Ramos (cell line): ENCODE measurements at regions not wholly inside any gene's neighbourhood (a gene's known extent, or its start where the extent isn't known, plus 50 kb on each side); places are given as distances from the start of the nearest gene placed in this dataset.
"Not testable (repeated sequence)": the region's sequence is repeated elsewhere in the genome, so short reads cannot be mapped to it uniquely, and the experiment has no call there.

Experiments
- in situ Hi-C: fragments of 300-500 bp; cut with MboI; formaldehyde crosslinking; loops from one replicate; pipeline ENCODE4 v1.14.3; 2022; ENCODE audit warnings: low sequenced_read_pairs; ENCODE audit not compliant: unreplicated experiment

GRCh38 chr2:17160594-17160993 is 357.6 kb downstream of the RAD51AP2 start:
- in situ Hi-C loops, result no loop called here

DNA sequence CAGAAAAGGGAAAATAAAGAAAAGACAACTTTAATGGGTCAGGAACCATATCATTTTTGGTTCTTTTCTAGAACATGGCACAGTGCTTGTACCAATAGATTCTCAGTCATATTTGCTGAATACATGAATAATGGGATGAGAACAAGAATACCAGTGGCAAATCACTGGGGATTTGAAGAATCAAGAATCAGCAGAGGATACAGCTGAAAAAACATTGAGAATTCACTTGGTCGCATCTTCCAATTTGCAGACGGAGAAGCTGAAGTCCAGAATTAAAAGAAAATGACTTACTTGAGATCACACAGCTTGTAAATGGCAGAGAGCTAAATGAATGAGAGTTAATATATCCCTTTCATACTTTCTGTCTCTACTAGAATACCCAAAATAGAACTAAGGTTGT is 362.2 kb downstream of the RAD51AP2 start:
- in situ Hi-C loops, result no loop called here

- in situ Hi-C loops, result no loop called here
Measured at GRCh38 chr2:17149945-17150344, 368.3 kb downstream of the RAD51AP2 start.

GRCh38 chr2:17148407-17149145 is 369.7 kb downstream of the RAD51AP2 start:
- in situ Hi-C loops, result no loop called here

- in situ Hi-C loops, result no loop called here
Measured at GRCh38 chr2:17146358-17146757, 371.9 kb downstream of the RAD51AP2 start.

DNA sequence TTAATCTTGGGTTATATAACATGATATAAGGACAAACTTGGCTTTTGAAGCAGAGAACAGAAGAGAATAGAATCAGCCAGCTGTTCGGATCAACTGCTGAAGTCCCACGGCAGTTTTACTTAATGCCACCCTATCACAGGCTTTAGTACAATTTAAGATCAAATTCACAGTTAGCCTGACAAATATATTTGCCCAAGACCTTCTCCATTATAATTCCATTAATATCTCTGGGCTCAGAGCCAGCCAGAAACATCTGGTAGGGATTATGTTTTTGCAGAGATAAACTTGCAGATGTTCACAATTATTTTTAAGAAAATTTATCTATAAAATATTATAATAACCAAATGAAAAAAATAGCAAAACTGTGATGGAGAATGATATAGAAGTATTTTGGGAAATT is 381.4 kb downstream of the RAD51AP2 start:
- in situ Hi-C loops, result no loop called here

DNA sequence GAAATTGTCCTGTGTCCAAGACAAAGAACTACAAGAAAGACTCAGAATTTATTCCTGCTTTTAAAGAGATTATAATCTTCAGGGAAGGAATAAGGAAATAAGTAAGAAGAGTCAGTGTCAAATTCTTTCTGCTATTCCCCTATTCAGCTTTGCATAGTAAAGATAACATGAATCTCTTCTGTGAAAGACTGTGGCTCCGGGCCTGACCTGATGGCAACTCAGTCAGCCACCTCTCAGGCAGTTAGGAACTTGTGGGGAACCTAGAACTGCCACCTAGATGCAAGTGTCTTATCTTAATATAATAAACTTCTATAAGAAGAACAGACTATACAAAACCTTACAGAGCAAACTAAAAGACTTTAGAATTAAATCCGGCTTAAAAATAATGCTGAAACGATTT is 382.0 kb downstream of the RAD51AP2 start:
- in situ Hi-C loops, result no loop called here

DNA sequence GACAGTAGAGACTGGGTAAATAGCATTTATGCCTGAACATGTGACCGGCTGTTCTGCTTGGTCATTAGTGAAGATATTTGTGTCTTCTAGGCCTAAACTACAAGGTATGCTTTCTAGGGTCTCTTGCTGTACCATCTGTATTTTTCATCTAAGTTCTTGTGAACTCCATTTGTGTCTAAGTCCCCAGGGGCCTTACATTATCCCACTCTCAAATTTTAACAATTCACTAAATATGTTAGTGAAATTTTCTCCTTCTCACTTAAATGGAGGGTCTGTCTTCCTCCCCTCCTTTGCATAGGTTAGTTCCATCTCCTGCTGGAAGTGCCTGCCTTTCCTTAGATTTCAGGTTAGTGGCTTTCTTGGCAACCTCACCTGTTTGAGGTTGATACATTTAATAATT is 382.6 kb downstream of the RAD51AP2 start:
- in situ Hi-C loops, result no loop called here

DNA sequence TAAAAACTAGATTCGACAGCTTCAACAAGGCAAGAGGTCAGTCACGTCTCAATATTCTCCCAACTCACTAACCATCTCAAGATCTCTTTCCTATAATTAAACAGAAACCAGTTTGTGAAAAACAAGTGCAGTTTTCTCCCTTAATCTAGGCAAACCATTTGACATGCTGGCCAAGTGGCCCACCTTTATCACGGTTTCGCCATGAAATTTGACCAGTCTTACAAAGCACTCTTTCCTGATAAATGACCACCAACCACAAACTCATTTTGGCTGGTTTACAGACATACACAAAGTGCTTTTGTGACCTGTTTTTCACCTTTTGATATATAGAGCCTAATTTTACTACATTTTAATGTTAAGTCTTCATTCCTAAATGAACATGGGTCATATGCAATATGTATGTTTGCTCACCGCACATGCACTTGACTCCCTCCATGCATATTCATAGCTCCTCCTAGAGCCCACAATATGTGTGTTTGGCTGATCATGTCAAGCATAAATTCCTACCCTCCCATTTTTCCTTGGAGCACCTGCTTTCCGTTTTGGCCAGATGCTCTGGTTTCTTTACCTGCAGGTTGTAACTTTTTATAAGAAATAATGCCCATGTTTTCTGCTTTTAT is 385.1 kb downstream of the RAD51AP2 start:
- in situ Hi-C loops, result no loop called here

DNA sequence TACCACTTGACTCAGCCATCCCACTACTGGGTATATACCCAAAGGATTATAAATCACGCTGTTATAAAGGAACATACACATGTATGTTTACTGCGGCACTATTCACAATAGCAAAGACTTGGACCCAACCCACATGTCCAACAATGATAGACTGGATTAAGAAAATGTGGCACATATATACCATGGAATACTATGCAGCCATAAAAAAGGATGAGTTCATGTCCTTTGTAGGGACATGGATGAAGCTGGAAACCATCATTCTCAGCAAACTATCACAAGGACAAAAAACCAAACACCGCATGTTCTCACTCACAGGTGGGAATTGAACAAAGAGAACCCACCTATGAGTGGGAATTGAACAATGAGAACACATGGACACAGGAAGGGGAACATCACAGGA is 387.6 kb downstream of the RAD51AP2 start:
- in situ Hi-C loops, result not testable (repeated sequence)

DNA sequence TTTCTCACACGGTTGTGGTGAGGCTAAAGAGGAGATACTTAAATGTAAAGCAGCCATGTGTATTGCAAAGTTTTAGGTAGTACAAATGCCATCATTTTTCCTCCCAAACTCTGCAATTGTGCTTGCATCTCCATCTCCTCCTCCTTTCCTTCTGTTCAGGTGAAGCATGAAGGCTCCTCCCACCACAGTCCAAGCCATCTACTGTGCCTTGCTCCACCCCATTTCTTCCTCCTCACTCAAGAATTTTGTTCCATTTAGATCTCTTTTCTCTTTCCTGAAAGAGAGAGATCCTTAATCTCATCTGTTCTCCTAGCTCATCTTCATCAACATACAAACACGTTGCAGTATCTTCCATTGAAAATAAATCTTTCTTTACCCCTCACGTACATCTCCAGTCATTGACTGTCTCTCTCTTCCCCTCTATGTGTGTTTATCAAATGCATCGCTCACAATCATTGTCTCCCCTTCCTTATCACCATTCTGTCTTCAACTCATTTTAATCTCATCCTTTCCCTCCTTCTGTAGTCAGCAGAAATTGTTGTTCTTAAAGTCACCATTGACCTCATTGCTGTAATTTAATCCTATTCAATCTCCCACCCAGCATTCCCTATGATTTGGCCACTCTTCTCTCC is 392.1 kb downstream of the RAD51AP2 start:
- in situ Hi-C loops, result no loop called here

GRCh38 chr2:17124575-17125318 is 393.5 kb downstream of the RAD51AP2 start:
- in situ Hi-C loops, result no loop called here

- in situ Hi-C loops, result no loop called here
Measured at GRCh38 chr2:17122887-17123501, 395.2 kb downstream of the RAD51AP2 start.

- in situ Hi-C loops, result no loop called here
Measured at GRCh38 chr2:17115466-17115865, 402.8 kb downstream of the RAD51AP2 start.

- in situ Hi-C loops, result no loop called here
Measured at GRCh38 chr2:17115042-17115441, 403.2 kb downstream of the RAD51AP2 start.

DNA sequence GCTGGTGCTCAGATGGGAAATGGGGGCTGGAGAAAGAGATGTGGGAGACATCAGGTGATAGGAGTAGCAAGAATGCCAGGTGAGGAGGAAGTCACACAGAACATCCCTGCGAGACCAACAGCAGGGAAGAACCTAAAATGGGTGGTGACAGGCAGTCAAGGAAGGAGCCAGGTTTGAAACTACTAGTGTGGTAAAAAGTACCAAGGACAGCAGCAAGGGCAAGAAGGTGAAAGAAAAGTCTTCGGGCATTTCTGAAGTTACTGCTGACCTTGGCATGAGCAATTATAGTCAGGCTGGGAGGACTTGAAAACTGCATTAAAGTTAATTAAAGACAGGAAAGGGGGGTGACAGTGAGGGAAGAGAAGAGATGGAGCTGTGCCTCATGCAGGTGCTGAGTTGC is 410.4 kb downstream of the RAD51AP2 start:
- in situ Hi-C loops, result no loop called here

- in situ Hi-C loops, result no loop called here
Measured at GRCh38 chr2:17107151-17107550, 411.1 kb downstream of the RAD51AP2 start.

GRCh38 chr2:17106418-17106817 is 411.8 kb downstream of the RAD51AP2 start:
- in situ Hi-C loops, result no loop called here

DNA sequence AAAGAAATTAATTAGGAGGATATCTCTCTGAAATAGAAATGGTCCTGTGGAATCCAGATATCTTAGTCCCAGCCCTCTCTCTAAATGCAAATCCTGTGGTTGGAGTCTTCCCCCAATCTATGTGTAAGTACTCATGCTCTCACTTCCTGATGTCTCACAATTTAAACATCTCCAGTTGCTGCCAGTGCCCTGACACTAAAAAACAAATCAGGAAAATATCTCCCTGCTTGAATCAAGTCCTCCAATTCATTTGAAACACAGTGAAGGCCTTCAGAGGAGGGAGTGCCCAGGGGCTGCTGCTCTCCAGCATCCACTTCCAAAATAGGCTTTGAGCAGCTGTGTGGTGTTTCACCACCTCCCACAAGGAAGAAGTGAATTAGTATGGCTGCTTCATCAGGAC is 413.8 kb downstream of the RAD51AP2 start:
- in situ Hi-C loops, result no loop called here

DNA sequence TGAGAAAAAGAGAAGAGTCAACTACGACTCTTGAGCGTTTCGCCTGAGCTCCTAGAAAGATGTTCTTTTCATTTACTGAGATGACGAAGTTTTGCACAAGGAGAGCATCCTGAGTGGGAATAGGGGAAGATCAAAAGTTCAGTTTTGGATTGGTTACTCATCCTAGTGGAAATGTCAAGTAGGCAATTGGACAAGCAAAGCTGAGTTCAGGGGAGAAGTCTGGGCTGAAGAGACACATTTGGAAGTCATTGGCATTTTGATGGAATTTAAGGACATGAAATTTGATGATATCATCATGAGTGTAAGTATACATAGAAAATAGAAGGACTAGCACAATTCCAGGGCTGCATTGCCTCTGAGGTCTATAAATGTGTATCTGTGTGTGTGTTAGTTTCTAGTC is 416.6 kb downstream of the RAD51AP2 start:
- in situ Hi-C loops, result no loop called here

- in situ Hi-C loops, result no loop called here
Measured at GRCh38 chr2:17101091-17101490, 417.1 kb downstream of the RAD51AP2 start.
